GM19023 (cell line): ENCODE measurements at regions not wholly inside any gene's neighbourhood (a gene's known extent, or its start where the extent isn't known, plus 50 kb on each side); places are given as distances from the start of the nearest gene placed in this dataset.

Experiments
- ATAC-seq: cut with Tn5 transposase; IDR thresholded peaks from one replicate; pipeline ENCODE4 v1.9.1; 2021; ENCODE audit warnings: mild to moderate bottlenecking, moderate library complexity; ENCODE audit not compliant: unreplicated experiment

DNA sequence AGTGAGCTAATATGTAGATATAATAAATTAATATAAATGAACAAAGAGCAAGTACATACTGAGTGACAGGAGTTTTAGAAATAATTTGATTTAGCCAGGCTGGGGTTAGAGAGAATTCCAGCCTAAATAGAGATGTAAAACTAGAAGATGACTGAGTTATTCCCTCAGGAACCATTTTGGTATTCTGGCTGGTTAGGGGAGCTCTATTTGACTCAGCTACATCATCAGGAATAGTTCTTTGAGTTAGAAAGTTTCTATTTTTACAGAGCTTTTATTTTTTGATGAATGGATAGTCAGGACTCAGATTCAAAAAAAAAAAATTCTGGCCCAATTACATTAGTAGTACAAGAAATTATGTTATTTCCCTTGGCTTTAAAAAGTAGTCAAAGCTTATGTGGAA lies 180.4 kb upstream of the MID1 start:
- ATAC-seq = no peak

DNA sequence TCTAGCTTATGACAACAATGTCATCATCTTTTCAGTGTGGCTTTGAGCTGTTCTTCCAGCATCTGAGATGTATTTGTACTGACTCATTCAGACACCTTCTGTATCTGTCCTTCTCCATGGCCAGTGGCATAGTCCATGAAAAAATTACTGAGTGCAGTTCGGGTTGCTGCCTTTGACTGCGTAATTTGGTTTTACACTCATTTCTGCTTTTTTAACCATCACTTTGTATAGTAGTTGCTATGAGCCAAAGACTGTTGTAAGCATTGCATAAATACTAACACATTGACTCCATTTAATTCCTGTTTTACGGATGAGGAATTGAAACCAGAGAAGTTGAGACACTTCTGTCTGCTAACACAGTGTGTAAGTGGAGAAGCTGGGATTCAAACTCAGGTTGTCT lies 190.7 kb upstream of the MID1 start:
- no peak for ATAC-seq

GRCh38 chrX:10813761-10814160 lies 193.4 kb upstream of the MID1 start:
- no peak for ATAC-seq

GRCh38 chrX:10818651-10819050 lies 198.3 kb upstream of the MID1 start:
- ATAC-seq = no peak

- no peak for ATAC-seq
These were observed 199.6 kb upstream of the MID1 start for GRCh38 chrX:10819973-10820372.

- no peak for ATAC-seq
These were observed 200.9 kb upstream of the MID1 start for GRCh38 chrX:10821293-10821692.

DNA sequence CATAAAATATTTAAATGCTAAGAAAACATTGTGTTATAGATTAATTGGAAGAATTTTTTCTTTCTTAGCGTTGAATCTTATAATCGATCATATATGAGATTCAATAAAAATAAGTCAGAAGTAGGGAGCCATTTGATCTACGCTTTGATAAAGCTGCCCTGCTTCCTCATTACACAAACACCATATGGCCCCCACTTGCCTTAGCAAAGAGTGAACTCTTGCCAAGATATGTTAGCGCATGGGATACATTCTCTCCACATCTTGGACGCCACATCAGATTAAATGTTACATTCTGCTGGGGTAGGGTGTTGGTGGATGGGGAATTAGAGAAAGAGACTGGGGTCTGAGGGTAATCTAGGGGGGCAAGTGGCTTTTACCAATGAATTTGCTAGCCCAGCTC lies 207.7 kb upstream of the MID1 start:
- ATAC-seq = no peak

DNA sequence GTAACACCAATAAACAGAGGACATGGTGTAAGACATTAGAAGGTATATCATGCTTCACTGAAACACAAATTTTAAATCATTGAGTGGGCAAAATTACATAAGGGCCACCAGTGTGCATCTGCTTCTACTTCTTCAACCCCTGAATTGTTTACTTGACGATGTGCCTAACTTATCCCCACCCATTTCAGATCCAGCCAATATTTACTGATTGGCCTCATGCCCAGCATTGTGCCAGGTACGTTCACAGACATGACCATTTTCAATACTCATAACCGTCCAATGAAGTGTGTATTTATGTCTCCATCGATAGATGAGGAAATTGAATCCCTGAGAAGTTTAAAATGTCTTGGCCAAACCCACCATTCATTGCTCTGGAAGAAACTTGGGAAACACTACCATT lies 208.3 kb upstream of the MID1 start:
- no peak for ATAC-seq

DNA sequence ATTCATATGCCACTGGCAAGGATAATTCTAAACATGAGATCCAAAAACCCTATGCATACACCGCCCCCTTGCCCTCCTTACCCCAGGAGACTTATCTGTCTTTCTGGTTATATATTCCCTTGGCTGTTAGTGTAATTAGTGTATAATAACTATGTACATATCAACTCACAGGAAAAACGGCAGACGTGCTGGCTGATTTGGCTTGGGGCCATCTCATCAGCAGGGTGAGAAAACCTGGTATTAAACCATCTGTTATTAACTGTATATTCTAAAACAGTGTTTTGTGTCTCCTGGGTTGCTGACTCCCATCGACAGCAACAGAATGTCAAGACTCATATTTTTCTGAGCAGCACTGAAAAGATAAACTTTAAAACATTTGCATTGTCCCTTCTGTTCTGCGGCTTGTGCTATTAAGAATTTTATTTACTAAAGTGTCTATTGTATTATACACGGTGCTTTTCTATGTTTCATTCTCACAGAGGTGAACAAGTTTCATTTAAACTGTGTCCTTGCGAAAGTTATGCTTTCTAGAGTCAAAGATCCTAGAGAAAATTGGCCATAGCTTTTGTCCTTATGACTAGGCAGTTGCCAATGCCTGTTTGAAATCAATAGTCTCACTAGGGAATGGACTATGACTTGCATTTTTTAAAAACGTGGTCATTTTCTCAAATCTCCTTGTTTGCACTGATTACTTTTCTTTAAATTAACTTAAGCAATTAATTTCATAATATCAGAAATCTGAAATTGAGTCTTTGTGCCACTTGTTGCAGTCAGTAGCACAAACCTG lies 211.5 kb upstream of the MID1 start:
- no peak for ATAC-seq

DNA sequence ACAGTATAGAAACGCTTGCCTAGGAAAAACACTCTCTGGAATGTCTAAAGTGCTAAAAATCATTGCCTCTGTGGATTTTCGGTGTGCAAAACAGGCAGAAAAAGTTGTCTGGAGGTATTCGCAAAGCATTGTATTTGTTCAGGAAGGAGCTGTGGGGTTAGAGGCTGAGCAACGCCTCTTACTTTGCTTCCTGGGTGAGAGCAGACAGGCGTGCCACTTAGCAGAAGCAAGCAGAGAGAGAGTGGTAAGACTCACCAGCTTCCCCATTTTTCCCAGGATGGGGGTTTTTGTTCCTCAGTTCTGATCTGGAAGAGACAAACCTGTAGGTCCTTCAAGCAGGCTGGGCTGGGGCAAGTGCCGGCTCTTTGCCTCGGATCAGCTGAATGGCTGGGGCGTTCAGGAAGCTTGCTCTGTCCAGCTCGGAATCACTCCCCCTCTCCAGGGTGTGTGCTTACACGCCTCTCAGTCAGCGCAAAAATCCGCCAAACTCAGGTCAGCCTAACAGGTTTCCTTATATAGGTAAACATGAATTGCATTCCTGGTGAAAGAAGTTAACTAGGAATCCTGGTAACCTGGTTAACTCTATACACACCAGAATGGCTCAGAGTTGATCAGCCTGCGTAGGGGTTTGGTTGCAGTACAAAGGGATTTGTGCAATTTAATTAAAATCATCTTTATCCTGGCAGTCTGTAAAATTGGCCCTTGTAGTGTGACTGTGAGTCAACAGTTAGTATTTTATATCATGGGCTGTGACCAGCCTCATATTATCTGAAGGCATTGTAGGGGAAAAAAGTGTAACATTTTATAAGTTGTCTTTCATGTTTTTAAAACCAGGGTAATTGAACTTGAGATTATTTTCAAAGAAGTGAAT lies 213.1 kb upstream of the MID1 start:
- no peak for ATAC-seq

DNA sequence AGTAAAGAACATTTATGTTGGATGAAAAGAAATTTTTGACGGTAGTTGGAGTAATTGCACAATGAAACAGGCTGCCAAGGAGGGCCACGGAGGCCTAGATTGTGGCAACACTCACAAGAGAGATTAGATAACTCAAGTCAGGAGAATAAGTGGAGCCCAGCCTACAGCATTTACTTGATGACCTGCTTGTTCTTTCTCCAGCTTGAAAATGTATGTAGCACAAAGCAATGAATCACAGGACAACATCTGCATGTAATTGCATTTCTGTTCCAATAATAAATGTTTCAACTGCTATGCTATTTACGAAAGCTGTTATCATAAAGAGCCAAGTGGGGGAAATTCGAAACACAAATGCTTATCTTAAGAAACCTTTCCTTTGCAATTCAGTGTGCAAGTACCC lies 221.2 kb upstream of the MID1 start:
- ATAC-seq = no peak

DNA sequence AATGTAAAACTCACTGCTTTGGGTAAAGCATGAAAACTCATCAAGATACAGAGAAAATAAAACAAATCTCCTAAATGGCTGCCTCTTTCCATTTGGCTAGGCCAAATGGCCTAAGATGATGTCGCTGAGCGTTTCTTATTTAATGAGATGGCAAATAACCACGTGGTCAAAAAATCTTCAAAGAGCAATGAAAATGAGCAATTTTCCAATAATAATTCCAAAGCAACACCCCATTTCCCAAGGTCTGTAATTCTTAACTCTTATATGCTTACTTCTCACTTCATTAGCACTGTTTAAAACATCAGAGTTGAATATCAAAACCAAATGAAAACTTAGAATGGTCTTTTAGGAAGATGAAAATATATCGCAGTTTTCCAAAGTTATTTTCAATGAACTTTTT lies 222.3 kb upstream of the MID1 start:
- ATAC-seq = no peak

DNA sequence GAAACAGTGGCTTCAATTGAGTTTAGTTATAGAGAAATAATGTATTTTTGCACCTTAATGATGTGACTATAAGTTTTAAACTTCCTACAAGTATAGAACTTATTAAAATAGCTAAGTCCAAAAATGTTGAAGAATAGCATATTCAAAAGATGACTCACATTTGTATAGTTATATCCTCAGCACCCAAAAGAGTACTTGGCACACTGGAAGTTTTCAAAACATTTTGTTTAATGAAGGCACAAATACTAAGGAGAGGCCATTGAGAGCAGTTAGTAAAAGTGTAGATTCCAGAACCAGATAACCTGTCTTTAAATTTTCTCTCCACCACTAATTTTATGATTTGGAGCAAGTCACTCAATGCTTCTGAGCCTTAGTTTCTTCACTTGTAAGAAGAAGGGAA lies 226.9 kb upstream of the MID1 start:
- ATAC-seq = no peak

GRCh38 chrX:10851809-10852208 lies 231.4 kb upstream of the MID1 start:
- no peak for ATAC-seq

DNA sequence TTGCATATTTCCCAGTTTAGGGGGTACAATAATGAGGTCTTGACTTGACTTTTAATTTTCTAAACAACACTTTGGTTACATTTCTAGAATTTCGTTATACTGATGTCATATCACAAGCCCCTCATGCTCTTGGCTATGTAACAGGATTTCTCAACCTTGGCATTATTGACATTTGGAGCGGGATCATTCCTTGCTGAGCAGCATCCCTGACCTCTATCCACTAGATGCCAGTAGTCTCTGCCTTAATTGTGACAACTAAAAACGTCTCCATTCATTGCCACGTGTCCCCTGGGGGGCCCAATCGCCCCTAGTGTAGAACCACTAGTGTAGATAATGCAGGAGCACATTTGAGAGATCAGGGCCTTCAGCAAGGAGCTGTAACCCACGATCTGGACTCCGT lies 234.2 kb upstream of the MID1 start:
- no peak for ATAC-seq

- ATAC-seq = no peak
These were observed 235.5 kb upstream of the MID1 start for GRCh38 chrX:10855845-10856244.

DNA sequence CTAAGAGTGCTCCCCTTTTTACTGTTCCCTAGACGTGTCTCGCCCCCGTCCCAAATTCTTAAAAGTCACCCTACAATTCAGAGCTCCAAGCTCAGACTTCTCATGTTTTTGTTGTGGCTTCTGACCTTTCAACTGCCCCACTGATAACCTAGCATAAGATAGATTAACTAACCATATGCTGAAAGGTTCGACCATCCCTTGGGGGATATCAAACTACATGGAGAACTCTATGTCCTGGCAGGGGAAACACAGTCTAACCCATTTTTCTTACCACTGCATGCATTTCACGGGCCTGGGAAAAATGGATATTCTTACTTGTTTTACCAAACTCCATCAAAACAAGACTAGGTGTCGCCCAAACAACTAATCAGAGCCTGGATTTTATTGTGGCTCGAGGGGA lies 236.4 kb upstream of the MID1 start:
- no peak for ATAC-seq

GRCh38 chrX:10859353-10859752 lies 239.0 kb upstream of the MID1 start:
- no peak for ATAC-seq

DNA sequence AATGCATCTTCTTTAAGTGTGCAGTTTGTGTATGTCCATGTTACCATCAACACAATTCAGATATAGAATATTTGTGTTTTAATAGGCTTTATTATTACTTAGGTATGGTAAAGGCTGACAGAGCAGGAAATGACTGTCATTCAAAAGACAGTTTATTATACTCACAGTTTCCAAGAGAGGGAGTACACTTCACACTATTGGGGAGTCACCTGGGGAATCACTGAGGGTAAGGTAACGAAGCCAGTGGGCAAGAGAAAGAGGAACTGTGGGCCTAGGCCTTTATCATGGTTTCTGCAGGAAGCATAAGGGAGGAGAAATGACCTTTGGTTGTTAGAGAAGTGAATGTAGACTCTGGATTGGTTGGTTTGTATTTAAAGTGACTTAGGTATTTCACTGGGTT lies 235.1 kb upstream of the HCCS start:
- ATAC-seq = peak; percentile 72

- no peak for ATAC-seq
These were observed 228.6 kb upstream of the HCCS start for GRCh38 chrX:10882484-10882883.

GRCh38 chrX:10884246-10884645 lies 226.9 kb upstream of the HCCS start:
- no peak for ATAC-seq

- no peak for ATAC-seq
These were observed 218.4 kb upstream of the HCCS start for GRCh38 chrX:10892621-10893225.
